Left lung (tissue), 4 donors: ENCODE measurements at regions not wholly inside any gene's neighbourhood (a gene's known extent, or its start where the extent isn't known, plus 50 kb on each side); places are given as distances from the start of the nearest gene placed in this dataset.

ENCODE experiments used
- ATAC-seq: fragments of 200-7000 bp; cut with Tn5 transposase; one replicate; pipeline ENCODE4 v1.9.1; 2020; ENCODE audit warnings: moderate library complexity
- DNase-seq, 4 donors: peaks; one replicate each; pipeline ENCODE4 v3.0.0-alpha.2; 2013 to 2020
- H3K27ac ChIP-seq, 2 donors: fragments of 200-600 bp; sonication (generic) in 1 of 2; one replicate each; pipeline versions ENCODE4 v1.5.0 to v1.8.0; 2020 to 2021
- H3K27me3 ChIP-seq, 2 donors: fragments of 200-600 bp; sonication (generic) in 1 of 2; one replicate each; pipeline versions ENCODE4 v1.5.0 to v1.8.0; 2020 to 2021
- H3K36me3 ChIP-seq, 2 donors: fragments of 200-600 bp; sonication (generic) in 1 of 2; one replicate each; pipeline versions ENCODE4 v1.5.0 to v1.8.0; 2020 to 2021
- H3K4me1 ChIP-seq, 2 donors: fragments of 200-600 bp; one replicate each; pipeline ENCODE4 v1.8.0; 2021
- H3K4me3 ChIP-seq, 2 donors: fragments of 200-600 bp; sonication (generic) in 1 of 2; one replicate each; pipeline versions ENCODE4 v1.5.0 to v1.8.0; 2020 to 2021; ENCODE audit warnings: mild to moderate bottlenecking in 1 of 2
- H3K9me3 ChIP-seq, 2 donors: fragments of 200-600 bp; sonication (generic) in 1 of 2; one replicate each; pipeline versions ENCODE4 v1.5.0 to v1.8.0; 2020 to 2021
- CTCF ChIP-seq, 2 donors: fragments of 200-600 bp; sonication (generic) in 1 of 2; IDR thresholded peaks; one replicate each; pipeline versions ENCODE4 v1.5.0 to v1.8.0; 2021; ENCODE audit warnings: antibody characterized with exemption in 2 of 2
- intact Hi-C, 2 donors: fragments of 100-400 bp; cut with DNase I; formaldehyde crosslinking; loops; one replicate each; pipeline versions ENCODE4 v1.11.2 to v1.14.2; 2022
- donor health status: DM: no; HTN: yes; CAD: no.
- donor health status: DM: no; HTN: no; CAD: no.

- H3K4me1 ChIP-seq: no peaks in the 10 kb centered on the region
- no peaks in the 10 kb centered on the region for H3K9me3 ChIP-seq
- H3K27me3 ChIP-seq: no peaks in the 10 kb centered on the region
- peak in 1 of 2 donors; percentile 28 for TF ChIP-seq CTCF (IDR thresholded peaks at IDR 0.05)
- ATAC-seq (no peak), DNase-seq (no peak)
- intact Hi-C loops: no loop called here
- no peak overlapping the region for H3K27ac ChIP-seq
- H3K36me3 ChIP-seq: peaks cover 0 to 68% of the 10 kb centered on the region in 2 donors
- no peak overlapping the region for H3K4me3 ChIP-seq
Observed at GRCh38 chr4:122309988-122310626, 68.7 kb upstream of the ADAD1 start.

- Histone ChIP-seq H3K9me3 (no peaks in the 10 kb centered on the region), H3K4me3 (no peak overlapping the region), H3K27me3 (no peaks in the 10 kb centered on the region), H3K4me1 (no peaks in the 10 kb centered on the region), H3K36me3 (peaks cover 0 to 69% of the 10 kb centered on the region in 2 donors), H3K27ac (no peak overlapping the region)
- DNase-seq (no peak), ATAC-seq (no peak)
- intact Hi-C loops: no loop called here
- TF ChIP-seq CTCF (IDR thresholded peaks at IDR 0.05): no peak
Observed at GRCh38 chr4:122313006-122313646, 65.7 kb upstream of the ADAD1 start.

GRCh38 chr4:122326908-122327307 lies 51.9 kb upstream of the ADAD1 start:
- Histone ChIP-seq H3K4me3 (no peak overlapping the region), H3K36me3 (peaks cover 0 to 80% of the 10 kb centered on the region in 2 donors), H3K4me1 (no peaks in the 10 kb centered on the region), H3K9me3 (no peaks in the 10 kb centered on the region), H3K27me3 (no peaks in the 10 kb centered on the region), H3K27ac (no peak overlapping the region)
- no peak for DNase-seq
- intact Hi-C loops: no loop called here
- no peak for TF ChIP-seq CTCF (IDR thresholded peaks at IDR 0.05)
- no peak for ATAC-seq

GRCh38 chr4:122328893-122329292 lies 49.9 kb upstream of the ADAD1 start:
- Histone ChIP-seq H3K36me3 (peaks cover 0 to 81% of the 10 kb centered on the region in 2 donors), H3K4me1 (no peaks in the 10 kb centered on the region)
- no peak for ATAC-seq

More at GRCh38 chr4:122328893-122329292, 49.9 kb upstream of the ADAD1 start:
- Histone ChIP-seq H3K4me3 (no peak overlapping the region), H3K9me3 (no peaks in the 10 kb centered on the region), H3K27me3 (no peaks in the 10 kb centered on the region), H3K27ac (no peak overlapping the region)
- no peak for DNase-seq
- no peak for TF ChIP-seq CTCF (IDR thresholded peaks at IDR 0.05)
- intact Hi-C loops: no loop called here
